ENCODE measurements at regions not wholly inside any gene's neighbourhood (a gene's known extent, or its start where the extent isn't known, plus 50 kb on each side); places are given as distances from the start of the nearest gene placed in this dataset.

DNA sequence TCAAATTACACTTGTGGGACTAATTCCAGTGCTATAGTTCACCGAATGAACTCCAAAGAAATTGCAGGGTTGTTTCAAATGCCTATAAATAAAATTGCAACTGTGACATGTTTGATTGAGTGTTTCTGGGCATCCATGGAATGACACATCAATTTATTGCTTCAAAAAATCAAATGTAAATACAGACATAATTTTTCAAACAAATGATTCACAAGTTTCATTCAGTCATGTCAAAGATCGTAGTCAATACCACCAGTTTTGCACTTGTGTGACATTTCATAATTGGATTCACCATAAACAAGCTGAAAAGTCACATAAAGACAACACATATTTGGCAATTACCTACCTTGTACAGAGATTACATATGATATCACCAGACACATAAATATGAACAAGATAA, 350.8 kb downstream of the CDH2 start:
- ATAC-seq, result no peak
- TF ChIP-seq, protein P1, sequence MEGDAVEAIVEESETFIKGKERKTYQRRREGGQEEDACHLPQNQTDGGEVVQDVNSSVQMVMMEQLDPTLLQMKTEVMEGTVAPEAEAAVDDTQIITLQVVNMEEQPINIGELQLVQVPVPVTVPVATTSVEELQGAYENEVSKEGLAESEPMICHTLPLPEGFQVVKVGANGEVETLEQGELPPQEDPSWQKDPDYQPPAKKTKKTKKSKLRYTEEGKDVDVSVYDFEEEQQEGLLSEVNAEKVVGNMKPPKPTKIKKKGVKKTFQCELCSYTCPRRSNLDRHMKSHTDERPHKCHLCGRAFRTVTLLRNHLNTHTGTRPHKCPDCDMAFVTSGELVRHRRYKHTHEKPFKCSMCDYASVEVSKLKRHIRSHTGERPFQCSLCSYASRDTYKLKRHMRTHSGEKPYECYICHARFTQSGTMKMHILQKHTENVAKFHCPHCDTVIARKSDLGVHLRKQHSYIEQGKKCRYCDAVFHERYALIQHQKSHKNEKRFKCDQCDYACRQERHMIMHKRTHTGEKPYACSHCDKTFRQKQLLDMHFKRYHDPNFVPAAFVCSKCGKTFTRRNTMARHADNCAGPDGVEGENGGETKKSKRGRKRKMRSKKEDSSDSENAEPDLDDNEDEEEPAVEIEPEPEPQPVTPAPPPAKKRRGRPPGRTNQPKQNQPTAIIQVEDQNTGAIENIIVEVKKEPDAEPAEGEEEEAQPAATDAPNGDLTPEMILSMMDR (IDR thresholded peaks at IDR 0.05), result no peak
- no peaks in the 10 kb centered on the region for H3K27me3 ChIP-seq

DNA sequence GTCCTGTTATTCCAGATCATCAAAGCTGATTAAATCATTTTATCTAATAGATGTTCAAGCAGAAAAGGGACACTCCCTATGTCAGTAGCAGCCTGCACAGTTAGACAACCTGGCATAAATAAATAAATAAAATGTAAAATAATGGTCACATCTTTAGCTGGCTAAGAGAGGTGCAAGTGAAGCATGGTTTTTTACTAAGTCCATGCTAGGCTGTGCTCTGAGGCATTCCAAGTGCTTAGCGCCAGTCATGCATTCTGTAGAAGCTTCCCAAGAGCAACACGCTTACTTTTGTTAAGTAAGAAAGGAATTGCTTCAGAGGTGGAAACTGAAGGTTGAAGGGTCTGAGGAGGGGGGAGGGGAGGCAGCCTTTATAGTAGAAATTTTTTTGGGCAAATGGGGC, 351.2 kb downstream of the CDH2 start:
- no peak for ATAC-seq
- TF ChIP-seq, protein P1 (IDR thresholded peaks at IDR 0.05), result no peak

More for the DNA sequence above, 350.8 kb downstream of the CDH2 start:
- Histone ChIP-seq H3K27ac (no peak overlapping the region), H3K4me3 (no peak overlapping the region), H3K9me3 (peaks cover 3% of the 10 kb centered on the region), H3K36me3 (no peaks in the 10 kb centered on the region), H3K4me1 (no peaks in the 10 kb centered on the region)
- intact Hi-C loops (cut with DNase I), result no loop called here
- DNase-seq, result no peak

DNA sequence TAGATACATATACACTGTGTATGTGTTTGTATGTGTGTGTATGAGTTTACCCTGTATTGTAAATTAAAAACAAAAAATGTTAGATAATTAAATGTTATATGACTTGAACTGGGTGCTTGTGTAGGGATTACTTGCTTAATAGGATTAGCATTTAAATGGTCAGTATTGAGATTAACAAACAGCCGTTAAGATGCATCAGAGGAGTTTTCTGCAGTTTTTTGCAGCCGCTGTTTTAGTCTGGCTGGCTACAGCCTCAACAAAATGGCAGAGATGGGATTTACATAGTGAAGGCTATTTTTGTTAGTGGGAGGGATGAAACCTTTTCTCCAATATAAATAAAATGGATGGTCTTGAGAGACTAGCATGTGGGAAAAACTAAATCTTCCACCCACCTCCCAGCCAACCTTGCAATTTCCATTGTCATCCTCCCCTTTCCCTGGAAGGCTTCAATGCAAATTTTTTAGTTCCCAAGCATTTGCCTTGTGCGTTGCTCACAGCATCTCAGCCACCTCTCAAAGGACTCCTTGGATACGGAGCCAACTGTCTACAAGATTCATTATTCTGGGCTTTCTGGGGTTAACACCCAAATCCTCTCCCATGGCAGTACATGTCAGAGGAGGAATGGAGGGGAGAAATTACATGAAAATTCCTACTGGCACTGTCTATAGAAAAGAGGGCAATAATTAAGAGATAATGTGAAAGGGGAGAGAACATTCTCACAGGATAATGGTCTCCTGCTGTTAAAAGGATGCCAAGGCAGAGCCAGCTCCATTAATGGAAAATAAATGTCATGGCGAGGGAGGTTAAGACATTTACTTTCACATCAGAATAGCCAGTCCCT, 351.9 kb downstream of the CDH2 start:
- TF ChIP-seq, protein P1 (IDR thresholded peaks at IDR 0.05), result no peak
- Histone ChIP-seq H3K27ac (no peak overlapping the region), H3K9me3 (peaks cover 3% of the 10 kb centered on the region), H3K36me3 (no peaks in the 10 kb centered on the region), H3K27me3 (no peaks in the 10 kb centered on the region), H3K4me1 (no peaks in the 10 kb centered on the region), H3K4me3 (no peak overlapping the region)
- DNase-seq (no peak), ATAC-seq (no peak)
- intact Hi-C loops (cut with DNase I), result no loop called here

More for the DNA sequence above, 351.2 kb downstream of the CDH2 start:
- no peaks in the 10 kb centered on the region for H3K27me3 ChIP-seq
- no peaks in the 10 kb centered on the region for H3K36me3 ChIP-seq
- peaks cover 3% of the 10 kb centered on the region for H3K9me3 ChIP-seq
- intact Hi-C loops (cut with DNase I), result no loop called here
- no peak for DNase-seq
- H3K4me1 ChIP-seq, result no peaks in the 10 kb centered on the region
- no peak overlapping the region for H3K4me3 ChIP-seq
- H3K27ac ChIP-seq, result no peak overlapping the region

DNA sequence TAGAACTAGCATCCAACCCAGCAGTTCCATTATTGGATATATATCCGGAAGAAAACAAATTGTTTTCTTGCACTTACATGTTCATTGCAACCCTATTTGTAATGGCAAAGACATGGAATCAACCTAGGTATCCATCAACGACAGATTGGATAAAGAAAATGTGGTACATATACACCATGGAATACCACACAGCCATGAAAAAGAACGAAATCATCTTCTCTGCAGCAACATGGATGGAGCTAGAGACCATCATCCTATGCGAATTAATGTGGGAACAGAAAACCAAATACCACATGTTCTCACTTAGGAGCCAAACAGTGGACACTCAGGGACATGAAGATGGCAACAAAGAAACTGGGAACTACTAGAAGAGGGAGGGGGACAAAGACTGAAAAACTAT, 352.7 kb downstream of the CDH2 start:
- no peak for ATAC-seq
- TF ChIP-seq, protein P1 (IDR thresholded peaks at IDR 0.05), result no peak
- Histone ChIP-seq H3K4me1 (no peaks in the 10 kb centered on the region), H3K36me3 (no peaks in the 10 kb centered on the region), H3K9me3 (peaks cover 3% of the 10 kb centered on the region), H3K27me3 (no peaks in the 10 kb centered on the region), H3K27ac (no peak overlapping the region), H3K4me3 (no peak overlapping the region)
- intact Hi-C loops (cut with DNase I), result no loop called here
- DNase-seq, result no peak

DNA sequence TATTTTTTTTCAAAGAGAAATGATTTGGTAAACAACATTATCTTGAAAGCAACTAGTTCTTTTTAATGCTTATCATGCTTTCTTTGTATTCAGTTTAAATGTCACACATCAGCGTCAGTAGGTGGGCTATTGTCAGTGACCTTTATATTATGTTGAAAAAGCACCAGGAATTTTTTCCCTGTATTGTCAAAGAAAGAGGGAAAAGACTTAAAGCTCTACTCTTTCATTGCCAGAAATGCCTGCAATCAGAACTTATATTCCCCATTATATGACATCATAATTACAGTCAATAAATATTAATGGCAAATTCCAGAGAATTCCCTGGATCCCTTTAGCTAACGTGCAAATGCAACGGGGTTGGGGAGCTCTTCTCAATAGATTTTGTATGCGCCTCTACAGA, 353.9 kb downstream of the CDH2 start:
- Histone ChIP-seq H3K27me3 (no peaks in the 10 kb centered on the region), H3K27ac (no peak overlapping the region), H3K4me3 (no peak overlapping the region), H3K9me3 (peaks cover 3% of the 10 kb centered on the region), H3K4me1 (no peaks in the 10 kb centered on the region), H3K36me3 (no peaks in the 10 kb centered on the region)
- no peak for ATAC-seq
- TF ChIP-seq, protein P1 (IDR thresholded peaks at IDR 0.05), result no peak
- intact Hi-C loops (cut with DNase I), result no loop called here
- no peak for DNase-seq
